ENCODE measurements at regions not wholly inside any gene's neighbourhood (a gene's known extent, or its start where the extent isn't known, plus 50 kb on each side); places are given as distances from the start of the nearest gene placed in this dataset.

GRCh38 chr7:145488816-145489215 is 627.8 kb upstream of the CNTNAP2 start:
- TF ChIP-seq CTCF (IDR thresholded peaks at IDR 0.05 in 2 of 3, conservative IDR thresholded peaks at IDR 0.05 in 1 of 3; ENCODE audit: control insufficient read depth in 2 of 3, extremely low read depth in 1 of 3, insufficient read depth in 1 of 3, low read depth in 3 of 3, low read length in 3 of 3) (no peak), CHD2 (IDR thresholded peaks at IDR 0.05; ENCODE audit: borderline replicate concordance, low read depth, low read length) (no peak), EP300 (IDR thresholded peaks at IDR 0.05; ENCODE audit: borderline replicate concordance in 1 of 2, control insufficient read depth in 1 of 2, low read depth in 2 of 2, low read length in 2 of 2) (no peak), ZBTB4 (CRISPR knock-in tag; IDR thresholded peaks at IDR 0.05) (no peak), RAD21 (IDR thresholded peaks at IDR 0.05; ENCODE audit: insufficient read depth, low read depth, low read length) (no peak), ESRRA (IDR thresholded peaks at IDR 0.05; ENCODE audit: low read length) (no peak), NBN (IDR thresholded peaks at IDR 0.05) (no peak), SP1 (IDR thresholded peaks at IDR 0.05; ENCODE audit: low read depth, low read length) (no peak), PML (IDR thresholded peaks at IDR 0.05; ENCODE audit: low read length) (no peak), MAX (IDR thresholded peaks at IDR 0.05; ENCODE audit: low read depth, low read length) (no peak), SIN3A (IDR thresholded peaks at IDR 0.05; ENCODE audit: low read depth, low read length) (no peak)
